ENCODE measurements at regions not wholly inside any gene's neighbourhood (a gene's known extent, or its start where the extent isn't known, plus 50 kb on each side); places are given as distances from the start of the nearest gene placed in this dataset.
"Not testable (repeated sequence)": the region's sequence is repeated elsewhere in the genome, so short reads cannot be mapped to it uniquely, and the experiment has no call there.

GRCh38 chr20:41694796-41695195, 76.6 kb upstream of the CHD6 start:
- H3K4me3 ChIP-seq (ENCODE audit: low read length) = no peak overlapping the region
- H3K9ac ChIP-seq (ENCODE audit: low read length) = no peak overlapping the region
- no peaks in the 10 kb centered on the region for H3K27me3 ChIP-seq (ENCODE audit: control insufficient read depth, insufficient read depth, low read length)
- no peaks in the 10 kb centered on the region for H3K36me3 ChIP-seq (ENCODE audit: control insufficient read depth, insufficient read depth, low read length)
- H3K4me1 ChIP-seq (ENCODE audit: control insufficient read depth, insufficient read depth, low read length) = no peaks in the 10 kb centered on the region
- no peak overlapping the region for H3K27ac ChIP-seq (ENCODE audit: low read depth, low read length)

GRCh38 chr20:41693136-41693979, 75.2 kb upstream of the CHD6 start:
- Histone ChIP-seq H3K36me3 (ENCODE audit: control insufficient read depth, insufficient read depth, low read length) (no peaks in the 10 kb centered on the region), H3K27ac (ENCODE audit: low read depth, low read length) (peak overlapping the region; percentile 94), H3K4me3 (ENCODE audit: low read length) (peak overlapping the region; percentile 69), H3K27me3 (ENCODE audit: control insufficient read depth, insufficient read depth, low read length) (no peaks in the 10 kb centered on the region), H3K9ac (ENCODE audit: low read length) (peak overlapping the region; percentile 71), H3K4me1 (ENCODE audit: control insufficient read depth, insufficient read depth, low read length) (no peaks in the 10 kb centered on the region)

GRCh38 chr20:41692479-41693135, 74.4 kb upstream of the CHD6 start:
- no peaks in the 10 kb centered on the region for H3K36me3 ChIP-seq (ENCODE audit: control insufficient read depth, insufficient read depth, low read length)
- peak overlapping the region; percentile 94 for H3K27ac ChIP-seq (ENCODE audit: low read depth, low read length)
- no peaks in the 10 kb centered on the region for H3K27me3 ChIP-seq (ENCODE audit: control insufficient read depth, insufficient read depth, low read length)
- H3K4me3 ChIP-seq (ENCODE audit: low read length) = peak overlapping the region; percentile 69
- no peaks in the 10 kb centered on the region for H3K4me1 ChIP-seq (ENCODE audit: control insufficient read depth, insufficient read depth, low read length)
- peak overlapping the region; percentile 71 for H3K9ac ChIP-seq (ENCODE audit: low read length)

GRCh38 chr20:41691443-41691842, 73.3 kb upstream of the CHD6 start:
- Histone ChIP-seq H3K4me3 (ENCODE audit: low read length) (no peak overlapping the region), H3K9ac (ENCODE audit: low read length) (no peak overlapping the region), H3K27me3 (ENCODE audit: control insufficient read depth, insufficient read depth, low read length) (no peaks in the 10 kb centered on the region), H3K4me1 (ENCODE audit: control insufficient read depth, insufficient read depth, low read length) (no peaks in the 10 kb centered on the region), H3K27ac (ENCODE audit: low read depth, low read length) (no peak overlapping the region), H3K36me3 (ENCODE audit: control insufficient read depth, insufficient read depth, low read length) (no peaks in the 10 kb centered on the region)

GRCh38 chr20:41690702-41691101, 72.5 kb upstream of the CHD6 start:
- H3K36me3 ChIP-seq (ENCODE audit: control insufficient read depth, insufficient read depth, low read length) = no peaks in the 10 kb centered on the region
- H3K4me3 ChIP-seq (ENCODE audit: low read length) = no peak overlapping the region
- H3K9ac ChIP-seq (ENCODE audit: low read length) = no peak overlapping the region
- H3K27me3 ChIP-seq (ENCODE audit: control insufficient read depth, insufficient read depth, low read length) = no peaks in the 10 kb centered on the region
- H3K27ac ChIP-seq (ENCODE audit: low read depth, low read length) = no peak overlapping the region
- H3K4me1 ChIP-seq (ENCODE audit: control insufficient read depth, insufficient read depth, low read length) = no peaks in the 10 kb centered on the region

GRCh38 chr20:41686961-41687360, 68.8 kb upstream of the CHD6 start:
- Histone ChIP-seq H3K27ac (ENCODE audit: low read depth, low read length) (no peak overlapping the region), H3K4me3 (ENCODE audit: low read length) (no peak overlapping the region), H3K9ac (ENCODE audit: low read length) (no peak overlapping the region)

GRCh38 chr20:41685145-41685544, 67.0 kb upstream of the CHD6 start:
- H3K4me3 ChIP-seq (ENCODE audit: low read length); H3K36me3 ChIP-seq (ENCODE audit: control insufficient read depth, insufficient read depth, low read length); H3K4me1 ChIP-seq (ENCODE audit: control insufficient read depth, insufficient read depth, low read length); H3K9ac ChIP-seq (ENCODE audit: low read length); H3K27ac ChIP-seq (ENCODE audit: low read depth, low read length); H3K27me3 ChIP-seq (ENCODE audit: control insufficient read depth, insufficient read depth, low read length): not testable (repeated sequence)

More at GRCh38 chr20:41686961-41687360, 68.8 kb upstream of the CHD6 start:
- Histone ChIP-seq H3K4me1 (ENCODE audit: control insufficient read depth, insufficient read depth, low read length) (no peaks in the 10 kb centered on the region), H3K36me3 (ENCODE audit: control insufficient read depth, insufficient read depth, low read length) (no peaks in the 10 kb centered on the region), H3K27me3 (ENCODE audit: control insufficient read depth, insufficient read depth, low read length) (no peaks in the 10 kb centered on the region)

GRCh38 chr20:41678799-41679198, 60.6 kb upstream of the CHD6 start:
- no peaks in the 10 kb centered on the region for H3K27me3 ChIP-seq (ENCODE audit: control insufficient read depth, insufficient read depth, low read length)
- no peak overlapping the region for H3K9ac ChIP-seq (ENCODE audit: low read length)

GRCh38 chr20:41672282-41672681, 54.1 kb upstream of the CHD6 start:
- no peaks in the 10 kb centered on the region for H3K4me1 ChIP-seq (ENCODE audit: control insufficient read depth, insufficient read depth, low read length)
- no peaks in the 10 kb centered on the region for H3K36me3 ChIP-seq (ENCODE audit: control insufficient read depth, insufficient read depth, low read length)
- no peak overlapping the region for H3K9ac ChIP-seq (ENCODE audit: low read length)
- H3K27ac ChIP-seq (ENCODE audit: low read depth, low read length) = no peak overlapping the region
- H3K4me3 ChIP-seq (ENCODE audit: low read length) = no peak overlapping the region
- no peaks in the 10 kb centered on the region for H3K27me3 ChIP-seq (ENCODE audit: control insufficient read depth, insufficient read depth, low read length)

More at GRCh38 chr20:41678799-41679198, 60.6 kb upstream of the CHD6 start:
- Histone ChIP-seq H3K36me3 (ENCODE audit: control insufficient read depth, insufficient read depth, low read length) (no peaks in the 10 kb centered on the region), H3K4me3 (ENCODE audit: low read length) (no peak overlapping the region), H3K27ac (ENCODE audit: low read depth, low read length) (no peak overlapping the region), H3K4me1 (ENCODE audit: control insufficient read depth, insufficient read depth, low read length) (no peaks in the 10 kb centered on the region)

GRCh38 chr20:41671143-41671542, 53.0 kb upstream of the CHD6 start:
- H3K4me1 ChIP-seq (ENCODE audit: control insufficient read depth, insufficient read depth, low read length) = no peaks in the 10 kb centered on the region
- H3K27ac ChIP-seq (ENCODE audit: low read depth, low read length) = no peak overlapping the region
- H3K27me3 ChIP-seq (ENCODE audit: control insufficient read depth, insufficient read depth, low read length) = no peaks in the 10 kb centered on the region
- H3K4me3 ChIP-seq (ENCODE audit: low read length) = no peak overlapping the region
- no peak overlapping the region for H3K9ac ChIP-seq (ENCODE audit: low read length)
- no peaks in the 10 kb centered on the region for H3K36me3 ChIP-seq (ENCODE audit: control insufficient read depth, insufficient read depth, low read length)

GRCh38 chr20:41670631-41671030, 52.5 kb upstream of the CHD6 start:
- Histone ChIP-seq H3K27me3 (ENCODE audit: control insufficient read depth, insufficient read depth, low read length) (no peaks in the 10 kb centered on the region), H3K9ac (ENCODE audit: low read length) (no peak overlapping the region), H3K27ac (ENCODE audit: low read depth, low read length) (no peak overlapping the region), H3K4me3 (ENCODE audit: low read length) (no peak overlapping the region), H3K36me3 (ENCODE audit: control insufficient read depth, insufficient read depth, low read length) (no peaks in the 10 kb centered on the region), H3K4me1 (ENCODE audit: control insufficient read depth, insufficient read depth, low read length) (no peaks in the 10 kb centered on the region)

GRCh38 chr20:41669708-41670263, 51.6 kb upstream of the CHD6 start:
- Histone ChIP-seq H3K36me3 (ENCODE audit: control insufficient read depth, insufficient read depth, low read length) (no peaks in the 10 kb centered on the region), H3K9ac (ENCODE audit: low read length) (no peak overlapping the region), H3K27ac (ENCODE audit: low read depth, low read length) (no peak overlapping the region), H3K4me1 (ENCODE audit: control insufficient read depth, insufficient read depth, low read length) (no peaks in the 10 kb centered on the region), H3K4me3 (ENCODE audit: low read length) (no peak overlapping the region), H3K27me3 (ENCODE audit: control insufficient read depth, insufficient read depth, low read length) (no peaks in the 10 kb centered on the region)
